IMR-90 (cell line): ENCODE measurements at regions not wholly inside any gene's neighbourhood (a gene's known extent, or its start where the extent isn't known, plus 50 kb on each side); places are given as distances from the start of the nearest gene placed in this dataset.

Source experiments
- CHD1 ChIP-seq: IDR thresholded peaks from 2 replicates; pipeline ENCODE4 v1.6.1; 2012; ENCODE audit warnings: low read depth, low read length, improper control_type of control experiment
- MAFK ChIP-seq: IDR thresholded peaks from 2 replicates; pipeline ENCODE4 v1.6.1; 2012; ENCODE audit warnings: low read depth, low read length, improper control_type of control experiment
- MAZ ChIP-seq: IDR thresholded peaks from 2 replicates; pipeline ENCODE4 v1.6.1; 2012; ENCODE audit warnings: low read depth, mild to moderate bottlenecking, low read length, improper control_type of control experiment, moderate library complexity, borderline replicate concordance
- MXI1 ChIP-seq: IDR thresholded peaks from 2 replicates; pipeline ENCODE4 v1.6.1; 2012; ENCODE audit warnings: low read depth, mild to moderate bottlenecking, low read length, moderate library complexity, borderline replicate concordance
- POLR2A ChIP-seq: IDR thresholded peaks from 2 replicates; pipeline ENCODE4 v1.6.1; 2012; ENCODE audit warnings: mild to moderate bottlenecking, low read depth, low read length
- RFX5 ChIP-seq: IDR thresholded peaks from 2 replicates; pipeline ENCODE4 v1.8.0; 2012; ENCODE audit warnings: low read depth, mild to moderate bottlenecking, low read length, moderate library complexity

- TF ChIP-seq POLR2A (no peak), MAFK (no peak), MXI1 (no peak), CHD1 (no peak), RFX5 (no peak), MAZ (no peak)
Observed at GRCh38 chr11:38818720-38819119, 2220.7 kb upstream of the RAG2 start.
